ENCODE measurements at regions not wholly inside any gene's neighbourhood (a gene's known extent, or its start where the extent isn't known, plus 50 kb on each side); places are given as distances from the start of the nearest gene placed in this dataset.

- Histone ChIP-seq H2AFZ (ENCODE audit: low read depth) (no peak overlapping the region), H3K27me3 (ENCODE audit: insufficient read depth, low read depth) (no peaks in the 10 kb centered on the region), H3K36me3 (ENCODE audit: insufficient read depth) (no peaks in the 10 kb centered on the region), H4K20me1 (ENCODE audit: insufficient read depth) (no peaks in the 10 kb centered on the region), H3K27ac (no peak overlapping the region), H3K4me2 (no peak overlapping the region), H3K4me1 (ENCODE audit: low read depth, poor library complexity, severe bottlenecking) (no peaks in the 10 kb centered on the region), H3K79me2 (ENCODE audit: insufficient read depth, low read depth) (no peaks in the 10 kb centered on the region), H3K9ac (no peak overlapping the region), H3K4me3 (IDR thresholded peaks at IDR 0.05; ENCODE audit: insufficient read depth, low read depth, low read length) (no peak overlapping the region)
- no peak for TF ChIP-seq CTCF (conservative IDR thresholded peaks at IDR 0.05; ENCODE audit: low read depth, low read length)
These were observed 435.4 kb downstream of the MTRR start for GRCh38 chr5:8304341-8304740.

GRCh38 chr5:8306288-8306896 lies 437.4 kb downstream of the MTRR start:
- H2AFZ ChIP-seq (ENCODE audit: low read depth), result no peak overlapping the region
- H3K79me2 ChIP-seq (ENCODE audit: insufficient read depth, low read depth), result no peaks in the 10 kb centered on the region
- TF ChIP-seq CTCF (conservative IDR thresholded peaks at IDR 0.05; ENCODE audit: low read depth, low read length), result no peak
- no peaks in the 10 kb centered on the region for H3K36me3 ChIP-seq (ENCODE audit: insufficient read depth)
- no peaks in the 10 kb centered on the region for H4K20me1 ChIP-seq (ENCODE audit: insufficient read depth)
- no peaks in the 10 kb centered on the region for H3K4me1 ChIP-seq (ENCODE audit: low read depth, poor library complexity, severe bottlenecking)
- no peak overlapping the region for H3K4me2 ChIP-seq
- no peak overlapping the region for H3K4me3 ChIP-seq (IDR thresholded peaks at IDR 0.05; ENCODE audit: insufficient read depth, low read depth, low read length)
- no peak overlapping the region for H3K9ac ChIP-seq
- no peaks in the 10 kb centered on the region for H3K27me3 ChIP-seq (ENCODE audit: insufficient read depth, low read depth)
- no peak overlapping the region for H3K27ac ChIP-seq

- Histone ChIP-seq H3K36me3 (ENCODE audit: insufficient read depth) (no peaks in the 10 kb centered on the region), H3K79me2 (ENCODE audit: insufficient read depth, low read depth) (no peaks in the 10 kb centered on the region), H3K9ac (no peak overlapping the region), H3K27me3 (ENCODE audit: insufficient read depth, low read depth) (no peaks in the 10 kb centered on the region), H2AFZ (ENCODE audit: low read depth) (no peak overlapping the region), H4K20me1 (ENCODE audit: insufficient read depth) (no peaks in the 10 kb centered on the region), H3K4me3 (IDR thresholded peaks at IDR 0.05; ENCODE audit: insufficient read depth, low read depth, low read length) (no peak overlapping the region), H3K4me1 (ENCODE audit: low read depth, poor library complexity, severe bottlenecking) (no peaks in the 10 kb centered on the region), H3K27ac (no peak overlapping the region), H3K4me2 (no peak overlapping the region)
- no peak for TF ChIP-seq CTCF (conservative IDR thresholded peaks at IDR 0.05; ENCODE audit: low read depth, low read length)
These were observed 446.0 kb downstream of the MTRR start for GRCh38 chr5:8314965-8315364.

- no peaks in the 10 kb centered on the region for H3K4me1 ChIP-seq (ENCODE audit: low read depth, poor library complexity, severe bottlenecking)
- H3K9ac ChIP-seq, result no peak overlapping the region
- H3K4me2 ChIP-seq, result no peak overlapping the region
- H2AFZ ChIP-seq (ENCODE audit: low read depth), result no peak overlapping the region
- no peak overlapping the region for H3K27ac ChIP-seq
- no peaks in the 10 kb centered on the region for H4K20me1 ChIP-seq (ENCODE audit: insufficient read depth)
- TF ChIP-seq CTCF (conservative IDR thresholded peaks at IDR 0.05; ENCODE audit: low read depth, low read length), result no peak
- no peaks in the 10 kb centered on the region for H3K79me2 ChIP-seq (ENCODE audit: insufficient read depth, low read depth)
- no peaks in the 10 kb centered on the region for H3K36me3 ChIP-seq (ENCODE audit: insufficient read depth)
- H3K27me3 ChIP-seq (ENCODE audit: insufficient read depth, low read depth), result no peaks in the 10 kb centered on the region
- H3K4me3 ChIP-seq (IDR thresholded peaks at IDR 0.05; ENCODE audit: insufficient read depth, low read depth, low read length), result no peak overlapping the region
These were observed 447.8 kb downstream of the MTRR start for GRCh38 chr5:8316608-8317280.

All from KMS-11 (cell line).